PC-3 (cell line): ENCODE measurements at regions not wholly inside any gene's neighbourhood (a gene's known extent, or its start where the extent isn't known, plus 50 kb on each side); places are given as distances from the start of the nearest gene placed in this dataset.

Source experiments
- ATAC-seq: fragments of 200-7000 bp; cut with Tn5 transposase; 2 replicates; pipeline ENCODE4 v1.9.1; 2020; ENCODE audit warnings: mild to moderate bottlenecking, moderate library complexity
- BruUV-seq: library from RNA; stranded (reverse); fragments of 400-500 nt; replicated peaks from 2 replicates; lab custom pipeline; 2021; lab: Mats Ljungman, UMichigan
- CTCF ChIA-PET: fragments of 300-600 bp; sonication (Branson Sonifier 250); formaldehyde crosslinking; loops from one replicate; lab custom pipeline; 2022; ENCODE audit warnings: antibody characterized with exemption; lab: Charles Lee
- POLR2A ChIA-PET: fragments of 300-600 bp; sonication (Branson Sonifier 250); formaldehyde crosslinking; loops from one replicate; lab custom pipeline; 2022; ENCODE audit warnings: antibody characterized with exemption; ENCODE audit not compliant: unreplicated experiment; lab: Charles Lee
- DNase-seq: peaks from one replicate; pipeline ENCODE4 v3.0.0-alpha.2; 2015
- H2AFZ ChIP-seq: fragments of 300-600 bp; sonication (generic); 2 replicates; pipeline ENCODE4 v1.6.0; 2016; ENCODE audit warnings: antibody characterized with exemption, low read length
- H3F3A ChIP-seq: fragments of 300-600 bp; sonication (generic); one replicate; pipeline ENCODE4 v1.6.0; 2017; ENCODE audit warnings: antibody characterized with exemption, low read length, control low read depth, mild to moderate bottlenecking; ENCODE audit not compliant: unreplicated experiment
- H3K27ac ChIP-seq: fragments of 300-600 bp; sonication (generic); 2 replicates; pipeline ENCODE4 v1.5.1; 2016; ENCODE audit warnings: mild to moderate bottlenecking, low read length
- H3K27me3 ChIP-seq: fragments of 300-600 bp; sonication (generic); 2 replicates; pipeline ENCODE4 v1.6.1; 2016; ENCODE audit warnings: low read length, mixed read lengths
- H3K36me3 ChIP-seq: fragments of 300-600 bp; sonication (generic); 2 replicates; pipeline ENCODE4 v1.6.1; 2016; ENCODE audit warnings: low read depth, mixed run types, low read length, mixed read lengths
- H3K4me1 ChIP-seq: fragments of 300-600 bp; sonication (generic); 2 replicates; pipeline ENCODE4 v1.5.1; 2016; ENCODE audit warnings: low read length; ENCODE audit not compliant: insufficient read depth
- H3K4me2 ChIP-seq: fragments of 300-600 bp; sonication (generic); 2 replicates; pipeline ENCODE4 v1.6.0; 2016; ENCODE audit warnings: low read length
- H3K4me3 ChIP-seq: fragments of 300-600 bp; sonication (generic); 2 replicates; pipeline ENCODE4 v1.5.1; 2016; ENCODE audit warnings: mild to moderate bottlenecking, low read length, mixed read lengths
- H3K79me2 ChIP-seq: fragments of 300-600 bp; sonication (generic); 2 replicates; pipeline ENCODE4 v1.6.1; 2017; ENCODE audit warnings: low read length, mixed read lengths
- H3K9ac ChIP-seq: fragments of 300-600 bp; sonication (generic); 2 replicates; pipeline ENCODE4 v1.6.0; 2016; ENCODE audit warnings: mild to moderate bottlenecking, low read length
- H3K9me2 ChIP-seq: fragments of 300-600 bp; sonication (generic); replicated peaks from 2 replicates; pipeline ENCODE4 v1.6.1; 2016; ENCODE audit warnings: mixed run types, low read length, mixed read lengths
- H3K9me3 ChIP-seq: fragments of 300-600 bp; sonication (generic); 2 replicates; pipeline ENCODE4 v1.6.1; 2016; ENCODE audit warnings: low read length, mixed read lengths
- H4K20me1 ChIP-seq: fragments of 300-600 bp; sonication (generic); 2 replicates; pipeline ENCODE4 v1.6.1; 2016; ENCODE audit warnings: low read length, mixed read lengths
- EZH2 ChIP-seq: fragments of 300-600 bp; sonication (generic); IDR thresholded peaks from one replicate; pipeline ENCODE4 v1.6.1; 2017; ENCODE audit warnings: antibody characterized with exemption, mild to moderate bottlenecking, low read length; ENCODE audit not compliant: unreplicated experiment
- EZH2phosphoT487 ChIP-seq: fragments of 300-600 bp; sonication (generic); IDR thresholded peaks from 2 replicates; pipeline ENCODE4 v1.6.1; 2018; ENCODE audit warnings: mild to moderate bottlenecking, antibody characterized with exemption, low read length, borderline replicate concordance
- intact Hi-C: fragments of 100-400 bp; cut with micrococcal nuclease; formaldehyde crosslinking; loops from 2 replicates; pipeline ENCODE4 v1.9.0; 2023
- TF ChIP-seq, protein P1 (sequence below): fragments of 300-600 bp; sonication (generic); conservative IDR thresholded peaks from 2 replicates; pipeline ENCODE4 v1.5.1; 2017; ENCODE audit warnings: antibody characterized with exemption, low read depth, mild to moderate bottlenecking, low read length

DNA sequence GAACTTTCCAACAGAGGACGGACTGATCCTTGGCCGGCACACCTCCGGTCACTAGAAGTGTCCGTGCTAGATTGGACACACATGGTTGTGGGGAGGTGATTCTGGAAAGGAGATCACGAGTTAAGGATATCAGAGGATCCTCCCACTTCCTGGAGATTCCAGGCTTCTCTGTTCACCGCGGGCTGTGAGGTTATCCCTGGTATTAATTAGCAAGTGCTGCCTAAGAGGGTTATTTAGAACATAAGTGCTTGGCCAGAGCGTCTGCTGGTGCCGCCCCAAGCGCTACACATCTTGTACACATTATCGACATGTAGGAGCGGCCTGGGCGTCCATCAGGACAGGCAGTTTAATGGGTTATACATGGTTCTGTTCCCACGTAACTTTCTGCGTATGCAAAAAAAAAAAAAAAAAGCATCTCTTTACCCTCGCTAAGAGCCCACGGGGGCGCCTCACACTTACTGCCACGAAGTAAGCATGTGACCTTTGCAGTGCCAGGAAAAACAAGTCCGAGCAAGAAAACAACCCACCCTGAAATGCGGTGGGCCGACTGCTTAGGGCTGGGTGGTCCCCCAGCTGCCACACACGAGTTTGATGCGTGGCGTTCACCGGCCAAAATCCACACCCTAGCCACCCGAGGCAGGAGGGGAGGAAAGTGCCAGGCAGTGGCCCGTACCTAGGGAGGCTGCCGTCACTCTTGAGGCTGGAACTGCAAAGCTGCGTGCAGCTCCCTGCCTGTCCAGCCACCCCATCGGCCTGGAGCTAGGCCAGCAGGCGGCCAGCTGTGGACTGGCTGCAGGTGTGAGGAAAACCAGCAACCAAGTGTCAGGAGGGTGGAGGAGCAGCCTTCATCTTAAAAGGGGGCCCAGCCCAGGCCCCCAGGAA, 78.0 kb downstream of the CPN2 start:
- ATAC-seq, result no peak
- Histone ChIP-seq H3K79me2 (no peaks in the 10 kb centered on the region), H3K4me3 (no peak overlapping the region), H3K4me2 (no peak overlapping the region), H3F3A (no peaks in the 10 kb centered on the region), H3K9me3 (no peaks in the 10 kb centered on the region), H3K27ac (no peak overlapping the region), H3K9ac (no peak overlapping the region), H3K27me3 (no peaks in the 10 kb centered on the region), H2AFZ (no peak overlapping the region), H4K20me1 (no peaks in the 10 kb centered on the region), H3K9me2 (no peaks in the 10 kb centered on the region), H3K4me1 (no peaks in the 10 kb centered on the region), H3K36me3 (no peaks in the 10 kb centered on the region)
- CTCF ChIA-PET, result no interaction called here
- intact Hi-C loops, result no loop called here
- POLR2A ChIA-PET, result no interaction called here
- TF ChIP-seq EZH2 (no peak), EZH2phosphoT487 (no peak)
- TF ChIP-seq, protein P1, sequence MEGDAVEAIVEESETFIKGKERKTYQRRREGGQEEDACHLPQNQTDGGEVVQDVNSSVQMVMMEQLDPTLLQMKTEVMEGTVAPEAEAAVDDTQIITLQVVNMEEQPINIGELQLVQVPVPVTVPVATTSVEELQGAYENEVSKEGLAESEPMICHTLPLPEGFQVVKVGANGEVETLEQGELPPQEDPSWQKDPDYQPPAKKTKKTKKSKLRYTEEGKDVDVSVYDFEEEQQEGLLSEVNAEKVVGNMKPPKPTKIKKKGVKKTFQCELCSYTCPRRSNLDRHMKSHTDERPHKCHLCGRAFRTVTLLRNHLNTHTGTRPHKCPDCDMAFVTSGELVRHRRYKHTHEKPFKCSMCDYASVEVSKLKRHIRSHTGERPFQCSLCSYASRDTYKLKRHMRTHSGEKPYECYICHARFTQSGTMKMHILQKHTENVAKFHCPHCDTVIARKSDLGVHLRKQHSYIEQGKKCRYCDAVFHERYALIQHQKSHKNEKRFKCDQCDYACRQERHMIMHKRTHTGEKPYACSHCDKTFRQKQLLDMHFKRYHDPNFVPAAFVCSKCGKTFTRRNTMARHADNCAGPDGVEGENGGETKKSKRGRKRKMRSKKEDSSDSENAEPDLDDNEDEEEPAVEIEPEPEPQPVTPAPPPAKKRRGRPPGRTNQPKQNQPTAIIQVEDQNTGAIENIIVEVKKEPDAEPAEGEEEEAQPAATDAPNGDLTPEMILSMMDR, result no peak
- no peak for DNase-seq
- BruUV-seq, result no TSS peak

DNA sequence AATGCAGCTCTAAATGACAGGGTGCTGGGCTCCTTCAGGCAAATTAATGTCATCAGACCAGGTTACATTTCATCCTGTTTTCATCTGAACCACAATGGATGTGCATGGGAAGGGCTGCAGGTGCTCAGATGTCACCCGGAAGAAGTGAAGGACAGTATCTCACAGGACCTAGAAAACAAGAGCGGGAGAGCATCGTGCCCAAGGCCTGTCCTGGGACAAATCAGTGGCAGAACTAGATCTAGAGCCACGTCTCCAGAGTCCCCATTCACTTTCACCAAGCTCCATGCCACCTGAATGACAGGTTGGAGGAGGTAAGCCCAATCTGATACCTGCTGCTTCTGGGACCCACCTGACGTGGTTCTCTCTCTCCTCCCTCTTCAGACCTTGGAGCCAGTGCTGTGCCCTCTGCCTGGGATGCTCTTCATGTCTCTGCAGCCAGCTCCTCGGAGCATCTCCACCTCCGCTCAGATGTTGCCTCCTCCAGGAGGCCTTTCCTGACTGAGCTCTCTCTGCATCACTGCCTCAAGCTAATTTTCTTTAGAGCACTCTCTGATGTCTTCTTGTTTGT, 77.3 kb downstream of the CPN2 start:
- no peak overlapping the region for H3K27ac ChIP-seq
- DNase-seq (no peak), ATAC-seq (no peak)
- ChIA-PET POLR2A (interaction anchor here (0.6 kb wide), 1 partner anchor 55 kb away, joined by 4 read pairs; no protein-coding TSS in a partner anchor), CTCF (no interaction called here)
- H3K9ac ChIP-seq, result no peak overlapping the region
- BruUV-seq, result no TSS peak
- TF ChIP-seq EZH2, result no peak
- TF ChIP-seq EZH2phosphoT487, result no peak
- TF ChIP-seq, protein P1, result no peak
- H3K4me3 ChIP-seq, result no peak overlapping the region
- H3K4me1 ChIP-seq, result no peaks in the 10 kb centered on the region
- no peaks in the 10 kb centered on the region for H3F3A ChIP-seq
- intact Hi-C loops, result no loop called here
- no peak overlapping the region for H2AFZ ChIP-seq
- H3K4me2 ChIP-seq, result no peak overlapping the region
- H3K27me3 ChIP-seq, result no peaks in the 10 kb centered on the region
- no peaks in the 10 kb centered on the region for H4K20me1 ChIP-seq
- no peaks in the 10 kb centered on the region for H3K36me3 ChIP-seq
- no peaks in the 10 kb centered on the region for H3K79me2 ChIP-seq
- H3K9me2 ChIP-seq, result no peaks in the 10 kb centered on the region
- no peaks in the 10 kb centered on the region for H3K9me3 ChIP-seq
